ENCODE measurements at regions not wholly inside any gene's neighbourhood (a gene's known extent, or its start where the extent isn't known, plus 50 kb on each side); places are given as distances from the start of the nearest gene placed in this dataset.

DNA sequence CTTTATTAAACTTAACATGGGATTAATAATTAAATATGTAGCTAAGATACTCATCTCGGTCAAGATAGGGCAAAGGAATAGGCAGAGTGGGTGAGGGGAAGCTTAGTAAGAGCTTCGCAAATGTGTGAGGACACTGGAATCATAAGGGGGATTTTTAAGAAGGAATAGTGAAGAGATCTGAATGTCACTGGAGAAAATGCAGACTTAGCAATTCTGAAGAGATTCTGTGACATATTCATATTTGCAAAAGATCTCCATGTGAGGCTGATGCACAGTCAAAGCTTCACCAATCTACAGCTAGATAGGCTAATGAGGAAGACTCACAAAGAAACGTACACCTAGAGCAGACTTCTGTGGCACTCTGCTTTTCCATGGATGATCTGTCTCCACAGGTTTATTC, 1202.8 kb upstream of the CDH6 start:
- TF ChIP-seq GATA2 (IDR thresholded peaks at IDR 0.05; ENCODE audit: low read depth, low read length) (no peak), GATA3 (IDR thresholded peaks at IDR 0.05; ENCODE audit: low read depth, low read length) (no peak)
